GM19397 (cell line): ENCODE measurements at regions not wholly inside any gene's neighbourhood (a gene's known extent, or its start where the extent isn't known, plus 50 kb on each side); places are given as distances from the start of the nearest gene placed in this dataset.

Source experiments
- ATAC-seq: cut with Tn5 transposase; IDR thresholded peaks from one replicate; pipeline ENCODE4 v1.9.1; 2021; ENCODE audit warnings: mild to moderate bottlenecking, moderate library complexity; ENCODE audit not compliant: unreplicated experiment

DNA sequence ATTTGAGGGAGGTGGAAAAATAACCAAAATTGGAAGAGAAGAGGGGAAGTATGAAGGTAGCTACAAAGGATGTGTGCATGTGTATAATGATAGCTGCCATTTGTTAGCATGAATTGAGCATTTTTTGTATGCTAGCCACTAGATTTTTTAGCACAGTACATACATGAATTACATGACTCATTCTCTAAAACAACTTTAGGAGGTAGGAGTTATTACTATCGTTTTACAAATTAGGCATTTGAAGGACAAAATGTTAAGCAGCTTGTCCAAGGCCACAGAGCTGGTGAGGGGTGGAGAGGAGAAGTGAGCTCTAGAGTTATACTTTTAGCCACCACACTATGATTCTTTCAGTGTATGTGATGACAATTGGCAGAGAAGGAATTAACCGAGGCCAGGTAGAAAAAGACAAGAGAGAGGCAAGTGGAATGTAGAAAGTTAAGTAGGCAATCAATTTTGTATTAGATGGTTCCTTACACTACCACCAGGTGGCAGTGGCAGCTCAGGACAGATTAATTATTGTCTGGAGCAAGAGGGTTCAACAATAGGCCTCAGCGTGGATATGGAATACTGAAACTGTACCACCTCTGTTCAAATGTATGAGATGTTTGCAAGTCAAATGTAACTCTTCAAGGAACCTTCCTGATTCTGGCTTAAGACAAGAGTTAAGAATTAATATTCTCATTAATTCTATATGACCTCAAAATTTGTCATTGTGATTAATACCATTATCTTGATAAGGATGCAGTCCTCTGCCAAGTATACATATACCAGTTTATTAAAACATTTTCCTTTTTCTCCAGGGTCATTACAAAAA is 128.0 kb downstream of the MBL2 start:
- peak; percentile 71 for ATAC-seq

- ATAC-seq, result no peak
These were observed 127.3 kb downstream of the MBL2 start for GRCh38 chr10:52645187-52645758.

- ATAC-seq, result no peak
These were observed 123.1 kb downstream of the MBL2 start for GRCh38 chr10:52649511-52649910.

GRCh38 chr10:52650873-52651272 is 121.7 kb downstream of the MBL2 start:
- no peak for ATAC-seq

- no peak for ATAC-seq
These were observed 121.3 kb downstream of the MBL2 start for GRCh38 chr10:52651293-52651692.

DNA sequence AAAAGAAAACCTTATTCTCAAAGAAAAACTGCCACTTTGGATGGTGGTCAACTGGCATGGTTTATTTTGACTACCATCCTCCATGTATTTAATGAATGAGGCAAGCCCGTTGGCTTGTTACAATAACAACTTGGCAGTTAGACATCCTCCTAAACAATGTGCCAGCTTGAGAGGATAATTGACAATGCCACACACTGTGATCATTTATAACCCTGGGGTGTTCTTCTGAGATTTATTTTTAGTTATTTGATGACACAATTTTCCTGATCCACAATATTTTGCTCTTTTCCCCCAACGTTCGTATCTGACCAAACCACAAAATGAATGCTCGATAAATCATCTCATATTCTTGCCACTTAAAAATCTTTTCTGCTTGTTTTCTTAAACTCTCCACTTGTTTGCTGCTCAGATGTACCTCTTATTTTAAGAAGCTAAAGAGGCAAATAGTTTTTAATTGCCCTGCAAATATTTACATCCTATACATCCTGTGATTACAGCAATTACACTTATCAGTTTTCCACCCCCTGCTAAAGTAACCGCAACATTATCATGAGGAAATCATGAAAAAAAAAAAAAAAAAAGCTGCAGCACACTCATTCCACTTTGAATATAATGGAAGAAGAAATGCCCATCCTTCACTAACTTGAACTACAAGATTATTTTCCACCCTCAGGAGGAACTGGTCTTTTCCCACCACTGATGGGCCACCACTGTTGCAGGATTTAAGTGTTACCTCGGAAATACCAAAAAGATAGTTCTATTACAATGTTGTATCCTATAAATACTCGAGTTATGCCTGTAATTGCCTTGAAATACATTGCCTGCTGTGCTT is 119.9 kb downstream of the MBL2 start:
- ATAC-seq, result no peak

GRCh38 chr10:52653263-52653909 is 119.2 kb downstream of the MBL2 start:
- ATAC-seq, result no peak

DNA sequence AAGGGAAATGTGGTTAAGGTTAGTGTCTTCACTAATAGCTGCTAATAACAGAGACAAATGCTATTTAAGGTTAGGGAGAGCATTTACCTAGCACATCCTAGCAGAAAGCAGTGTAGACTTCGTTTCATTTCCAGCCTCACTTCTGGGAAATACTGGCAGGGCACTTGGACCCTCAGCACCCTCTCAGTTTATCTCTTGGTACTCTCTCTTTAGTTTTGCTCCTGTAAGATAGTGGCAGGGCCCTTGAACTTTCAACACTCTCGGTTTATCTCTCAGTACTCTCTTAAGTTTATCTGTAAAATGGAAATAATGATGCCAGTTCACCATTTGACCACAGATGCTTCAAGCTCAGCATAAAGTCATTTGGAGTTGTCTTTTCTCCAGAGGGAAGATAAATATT is 118.4 kb downstream of the MBL2 start:
- ATAC-seq, result no peak

- ATAC-seq, result no peak
These were observed 114.5 kb downstream of the MBL2 start for GRCh38 chr10:52658112-52658511.

GRCh38 chr10:52659085-52659484 is 113.5 kb downstream of the MBL2 start:
- no peak for ATAC-seq

- ATAC-seq, result no peak
These were observed 110.3 kb downstream of the MBL2 start for GRCh38 chr10:52662256-52662655.

DNA sequence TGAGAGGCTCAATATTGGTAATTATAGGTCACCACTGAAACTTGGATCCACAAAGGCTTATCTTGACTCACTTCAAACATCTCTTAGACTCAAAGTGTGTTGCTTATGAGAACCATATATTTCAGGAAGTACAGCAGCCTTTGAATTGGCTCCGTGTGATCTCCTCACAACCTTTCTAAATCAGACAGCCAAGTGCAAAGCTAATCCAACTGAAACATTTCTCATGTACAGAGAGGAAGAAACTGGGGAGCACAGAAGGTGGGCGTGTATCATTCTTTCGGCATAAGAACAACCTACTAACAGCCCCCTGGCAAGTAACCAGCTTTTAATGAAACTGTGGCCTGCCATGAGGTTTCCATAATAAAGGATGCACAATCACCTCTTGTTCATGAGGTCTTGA is 109.4 kb downstream of the MBL2 start:
- no peak for ATAC-seq

DNA sequence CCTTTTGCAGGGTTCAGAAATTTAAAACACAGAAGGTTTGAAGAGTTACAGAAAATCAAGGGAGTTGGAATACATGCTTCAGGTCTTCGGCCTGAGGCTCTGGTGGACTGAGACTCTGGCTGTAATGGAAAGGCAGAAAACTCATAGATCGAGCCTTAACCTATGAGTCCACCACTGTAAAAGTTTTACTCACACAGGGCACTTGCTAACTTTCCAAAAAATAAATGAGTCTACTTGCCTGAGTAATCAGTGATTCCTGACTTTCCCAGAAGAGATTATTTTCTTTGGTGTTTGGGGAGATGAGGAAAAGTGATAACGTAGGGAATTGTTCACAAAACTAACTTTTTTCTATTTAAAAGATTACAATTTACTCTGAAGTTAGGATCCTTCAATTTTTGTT is 108.0 kb downstream of the MBL2 start:
- ATAC-seq, result no peak

GRCh38 chr10:52665821-52666220 is 106.8 kb downstream of the MBL2 start:
- ATAC-seq, result no peak

DNA sequence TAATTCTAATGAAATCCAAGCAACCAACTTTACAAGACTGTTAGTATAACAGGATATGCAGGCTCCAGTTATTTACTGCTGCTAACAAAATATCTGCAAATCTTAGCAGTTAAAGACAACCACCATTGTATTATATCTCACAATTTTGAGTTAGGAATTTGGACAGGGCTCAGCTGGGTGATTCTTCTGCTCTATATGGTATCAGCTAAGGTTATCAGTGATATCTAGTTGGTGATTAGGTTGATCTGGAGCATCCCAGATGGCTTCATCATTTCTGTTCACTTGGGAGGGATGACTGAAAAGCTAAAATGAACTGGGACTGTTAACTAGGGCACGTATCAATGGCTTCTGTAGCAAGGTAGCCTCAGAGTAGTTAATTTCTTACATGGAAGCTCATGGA is 105.7 kb downstream of the MBL2 start:
- no peak for ATAC-seq

- ATAC-seq, result no peak
These were observed 104.6 kb downstream of the MBL2 start for GRCh38 chr10:52668024-52668423.

DNA sequence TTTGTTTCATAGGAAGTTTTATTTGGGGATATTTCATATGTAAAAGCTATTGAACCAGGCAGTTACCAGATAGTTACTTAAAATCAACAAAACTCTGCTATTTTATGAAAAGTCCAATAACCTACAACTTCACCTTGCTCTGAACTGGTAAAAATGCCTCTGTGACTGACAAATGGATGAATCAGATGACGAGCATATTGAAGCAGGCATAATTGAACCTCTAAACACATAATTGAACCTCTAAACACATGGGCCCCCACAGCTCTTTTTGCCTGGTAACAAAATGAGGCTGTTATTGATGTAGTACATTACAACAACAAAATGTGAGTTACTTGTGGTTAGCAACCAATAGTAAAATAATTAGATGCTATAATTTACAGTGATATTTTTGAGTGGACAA is 99.7 kb downstream of the MBL2 start:
- ATAC-seq, result no peak

- ATAC-seq, result no peak
These were observed 99.1 kb downstream of the MBL2 start for GRCh38 chr10:52673468-52673867.

- ATAC-seq, result no peak
These were observed 98.1 kb downstream of the MBL2 start for GRCh38 chr10:52674474-52674873.

DNA sequence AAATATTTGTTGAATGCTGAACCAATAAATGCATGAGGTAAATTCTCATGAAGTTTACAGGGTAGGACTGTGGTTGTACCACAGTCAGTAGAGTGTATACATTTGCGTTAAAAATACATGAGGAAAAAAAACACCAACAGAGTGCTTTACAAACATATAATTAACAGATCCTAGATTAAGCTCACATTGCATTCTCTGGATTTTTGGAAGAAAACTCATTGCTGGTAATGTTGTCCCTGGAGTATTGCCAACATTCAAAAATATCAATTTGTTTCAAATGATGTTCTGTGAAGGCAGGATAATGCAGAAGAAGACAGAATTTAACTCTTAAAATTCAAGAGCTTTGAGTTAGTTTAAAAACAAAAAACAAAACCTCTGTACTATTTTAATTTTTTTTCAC is 95.5 kb downstream of the MBL2 start:
- ATAC-seq, result no peak

DNA sequence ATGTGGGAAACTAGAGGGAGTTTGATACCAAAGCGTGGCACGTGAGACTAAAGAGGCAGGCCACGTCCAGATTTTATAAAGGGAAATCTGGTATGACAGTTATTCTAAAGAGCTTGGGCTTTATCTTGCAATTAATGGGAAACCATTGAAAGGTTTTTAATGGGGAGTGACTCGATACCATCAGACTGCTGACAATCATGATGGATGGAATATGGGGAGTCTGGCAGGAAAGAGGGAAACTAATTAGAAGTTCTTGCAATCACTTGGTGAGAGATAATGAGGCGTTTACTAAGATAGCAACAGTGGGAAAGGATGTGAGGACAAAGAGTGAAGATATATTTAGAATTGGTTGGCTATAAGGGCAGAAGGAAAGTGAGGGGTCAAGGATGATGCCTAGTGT is 94.0 kb downstream of the MBL2 start:
- ATAC-seq, result no peak
